Common myeloid progenitor, CD34-positive (primary cell): ENCODE measurements at regions not wholly inside any gene's neighbourhood (a gene's known extent, or its start where the extent isn't known, plus 50 kb on each side); places are given as distances from the start of the nearest gene placed in this dataset.
"Not testable (repeated sequence)": the region's sequence is repeated elsewhere in the genome, so short reads cannot be mapped to it uniquely, and the experiment has no call there.

Source experiments
- CTCF ChIA-PET: fragments of 350-600 bp; sonication (Branson Sonifier 250); formaldehyde crosslinking; loops from one replicate; lab custom pipeline; 2021; ENCODE audit warnings: antibody characterized with exemption; lab: Charles Lee
- POLR2A ChIA-PET: fragments of 350-600 bp; sonication (Branson Sonifier 250); formaldehyde crosslinking; loops from one replicate; lab custom pipeline; 2021; ENCODE audit warnings: antibody characterized with exemption; lab: Charles Lee
- DNase-seq, 3 donors: peaks; one replicate each; pipeline versions ENCODE4 v3.0.0 to v3.0.0-alpha.2; 2013
- H3K27ac ChIP-seq, 2 experiments: 1 replicate in 1 of 2; 2 replicates in 1 of 2; pipeline ENCODE4 v1.7.0; 2013; ENCODE audit warnings: inconsistent platforms in 2 of 2, low read length in 2 of 2, mild to moderate bottlenecking in 2 of 2, low read depth in 1 of 2, moderate library complexity in 1 of 2; ENCODE audit not compliant: severe bottlenecking in 2 of 2, insufficient read depth in 1 of 2, poor library complexity in 1 of 2
- H3K27me3 ChIP-seq, 5 experiments: replicated peaks in 2 of 5; 1 replicate in 3 of 5; 2 replicates in 2 of 5; pipeline versions ENCODE4 v1.6.1 to v1.7.0; 2013; ENCODE audit warnings: low read length in 4 of 5, mild to moderate bottlenecking in 2 of 5, moderate library complexity in 2 of 5, inconsistent platforms in 1 of 5; ENCODE audit not compliant: insufficient read depth in 5 of 5, control insufficient read depth in 4 of 5
- H3K36me3 ChIP-seq, 4 experiments: 1 replicate in 2 of 4; 2 replicates in 2 of 4; pipeline versions ENCODE4 v1.6.1 to v1.7.0; 2013; ENCODE audit warnings: low read length in 3 of 4, control low read depth in 1 of 4, mild to moderate bottlenecking in 1 of 4; ENCODE audit not compliant: control insufficient read depth in 4 of 4, insufficient read depth in 4 of 4
- H3K4me1 ChIP-seq, 4 experiments: 1 replicate in 3 of 4; 2 replicates in 1 of 4; pipeline versions ENCODE4 v1.6.1 to v1.7.1; 2013; ENCODE audit warnings: low read length in 3 of 4, mild to moderate bottlenecking in 3 of 4, control low read depth in 1 of 4, inconsistent platforms in 1 of 4, moderate library complexity in 1 of 4; ENCODE audit not compliant: control insufficient read depth in 4 of 4, insufficient read depth in 4 of 4; ENCODE audit errors: control extremely low read depth in 1 of 4
- H3K4me3 ChIP-seq, 7 experiments: 1 replicate in 4 of 7; 2 replicates in 3 of 7; pipeline versions ENCODE4 v1.5.1 to v1.7.0; 2013; ENCODE audit warnings: mild to moderate bottlenecking in 7 of 7, low read length in 6 of 7, moderate library complexity in 6 of 7, inconsistent platforms in 2 of 7, low read depth in 2 of 7, control low read depth in 1 of 7; ENCODE audit not compliant: insufficient read depth in 4 of 7, control insufficient read depth in 1 of 7; ENCODE audit errors: extremely low read depth in 1 of 7
- H3K9me3 ChIP-seq, 5 experiments: 1 replicate in 4 of 5; 2 replicates in 1 of 5; pipeline versions ENCODE4 v1.6.1 to v1.7.1; 2013; ENCODE audit warnings: low read length in 4 of 5, mild to moderate bottlenecking in 2 of 5, inconsistent platforms in 1 of 5, low read depth in 1 of 5, moderate library complexity in 1 of 5; ENCODE audit not compliant: control insufficient read depth in 4 of 5, insufficient read depth in 2 of 5; ENCODE audit errors: control extremely low read depth in 1 of 5
- WGBS: methylation state at CpG from one replicate; pipeline ENCODE4 v1.1.5; 2013; ENCODE audit not compliant: insufficient coverage; 5-methylcytosine and 5-hydroxymethylcytosine counted together

- Histone ChIP-seq H3K27me3 (no peaks in the 10 kb centered on the region), H3K4me1 (no peaks in the 10 kb centered on the region), H3K9me3 (peaks cover 0 to 1% (median 0%) of the 10 kb centered on the region in 5 experiments), H3K36me3 (no peaks in the 10 kb centered on the region), H3K27ac (no peak overlapping the region), H3K4me3 (no peak overlapping the region)
- ChIA-PET CTCF (no interaction called here), POLR2A (no interaction called here)
- WGBS = no CpG with 5 or more reads among the region's 1 CpG
- DNase-seq = no peak
These were observed 248.4 kb upstream of the KCNH7 start for GRCh38 chr2:163086940-163087339.

- H3K4me1 ChIP-seq, DNase-seq, POLR2A ChIA-PET, H3K36me3 ChIP-seq, H3K27ac ChIP-seq, CTCF ChIA-PET, H3K9me3 ChIP-seq, H3K27me3 ChIP-seq, H3K4me3 ChIP-seq: not testable (repeated sequence)
- WGBS = 92% methylated on average over 8 of the region's 12 CpGs
These were observed 246.9 kb upstream of the KCNH7 start for GRCh38 chr2:163085366-163086024.

DNA sequence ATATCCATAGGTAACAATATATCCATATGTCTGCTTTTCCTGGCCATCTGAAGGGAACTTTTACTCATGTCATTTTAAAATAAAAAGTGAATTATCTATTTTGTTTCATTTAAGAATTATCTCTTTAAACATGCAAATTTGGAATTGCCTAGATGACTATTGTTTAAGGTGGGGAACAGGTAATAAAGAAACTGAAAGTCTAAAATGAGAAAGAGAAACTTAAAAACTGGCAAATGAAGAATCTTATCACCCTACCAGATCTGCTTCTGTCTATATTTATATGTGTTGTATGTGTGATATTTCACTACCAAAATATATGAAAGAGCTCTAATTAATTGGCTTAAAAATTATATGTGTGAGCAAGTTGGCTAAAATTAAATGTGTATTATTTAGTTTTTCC, 243.2 kb upstream of the KCNH7 start:
- ChIA-PET CTCF (no interaction called here), POLR2A (interaction anchor here (0.6 kb wide), 1 partner anchor 105 kb away, joined by 3 read pairs; no protein-coding TSS in a partner anchor)

GRCh38 chr2:163077241-163077640, 238.7 kb upstream of the KCNH7 start:
- H3K27me3 ChIP-seq = no peaks in the 10 kb centered on the region
- H3K9me3 ChIP-seq = no peaks in the 10 kb centered on the region
- ChIA-PET POLR2A (no interaction called here), CTCF (no interaction called here)
- no peaks in the 10 kb centered on the region for H3K36me3 ChIP-seq
- no peak for DNase-seq
- no peaks in the 10 kb centered on the region for H3K4me1 ChIP-seq
- no peak overlapping the region for H3K27ac ChIP-seq
- H3K4me3 ChIP-seq = no peak overlapping the region
- 0% methylated on average over 1 of the region's 1 CpG for WGBS

More for the DNA sequence above, 243.2 kb upstream of the KCNH7 start:
- Histone ChIP-seq H3K36me3 (no peaks in the 10 kb centered on the region), H3K4me1 (no peaks in the 10 kb centered on the region), H3K27me3 (no peaks in the 10 kb centered on the region), H3K4me3 (no peak overlapping the region), H3K9me3 (peaks cover 0 to 1% (median 0%) of the 10 kb centered on the region in 5 experiments), H3K27ac (no peak overlapping the region)
- no peak for DNase-seq

- POLR2A ChIA-PET = no interaction called here
- no peaks in the 10 kb centered on the region for H3K9me3 ChIP-seq
- no peak for DNase-seq
- CTCF ChIA-PET = no interaction called here
- no peak overlapping the region for H3K27ac ChIP-seq
- H3K4me3 ChIP-seq = no peak overlapping the region
- H3K4me1 ChIP-seq = no peaks in the 10 kb centered on the region
- H3K36me3 ChIP-seq = no peaks in the 10 kb centered on the region
- H3K27me3 ChIP-seq = no peaks in the 10 kb centered on the region
These were observed 227.5 kb upstream of the KCNH7 start for GRCh38 chr2:163066085-163066484.

GRCh38 chr2:163062524-163062923, 224.0 kb upstream of the KCNH7 start:
- ChIA-PET POLR2A (no interaction called here), CTCF (no interaction called here)
- DNase-seq = no peak

GRCh38 chr2:163046615-163047014, 208.0 kb upstream of the KCNH7 start:
- Histone ChIP-seq H3K4me1 (no peaks in the 10 kb centered on the region), H3K4me3 (no peak overlapping the region), H3K9me3 (no peaks in the 10 kb centered on the region), H3K36me3 (no peaks in the 10 kb centered on the region), H3K27me3 (no peaks in the 10 kb centered on the region), H3K27ac (no peak overlapping the region)
- ChIA-PET POLR2A (no interaction called here), CTCF (no interaction called here)
- DNase-seq = no peak
- WGBS = 100% methylated on average over 1 of the region's 2 CpGs

More at GRCh38 chr2:163062524-163062923, 224.0 kb upstream of the KCNH7 start:
- Histone ChIP-seq H3K9me3 (no peaks in the 10 kb centered on the region), H3K36me3 (no peaks in the 10 kb centered on the region), H3K27me3 (no peaks in the 10 kb centered on the region), H3K27ac (no peak overlapping the region), H3K4me3 (no peak overlapping the region), H3K4me1 (no peaks in the 10 kb centered on the region)
- 75% methylated on average over 1 of the region's 3 CpGs for WGBS
